AG04449 (cell line): ENCODE measurements at regions not wholly inside any gene's neighbourhood (a gene's known extent, or its start where the extent isn't known, plus 50 kb on each side); places are given as distances from the start of the nearest gene placed in this dataset.

Experiments used
- CTCF ChIA-PET: fragments of 350-600 bp; formaldehyde crosslinking; extraction: SDS; loops from one replicate; lab custom pipeline; 2021; ENCODE audit warnings: antibody characterized with exemption; lab: Yijun Ruan, JAX
- POLR2A ChIA-PET: fragments of 400-600, 350-600 bp; formaldehyde crosslinking; extraction: SDS; loops from one replicate; lab custom pipeline; 2020; ENCODE audit warnings: antibody characterized with exemption, inconsistent platforms; lab: Yijun Ruan, JAX
- DNase-seq: peaks from one replicate; pipeline ENCODE4 v3.0.0-alpha.2; 2010; ENCODE audit warnings: low read depth, low spot score
- H3K4me3 ChIP-seq: 2 replicates; pipeline ENCODE4 v1.5.1; 2011; ENCODE audit warnings: low read depth, mild to moderate bottlenecking, control low read depth, low read length
- TF ChIP-seq, protein P1 (sequence below): IDR thresholded peaks from one replicate; pipeline ENCODE4 v1.5.1; 2011; ENCODE audit warnings: mild to moderate bottlenecking, moderate library complexity, low read length, control low read depth, inconsistent platforms; ENCODE audit not compliant: insufficient read depth; ENCODE audit errors: missing control alignments

DNA sequence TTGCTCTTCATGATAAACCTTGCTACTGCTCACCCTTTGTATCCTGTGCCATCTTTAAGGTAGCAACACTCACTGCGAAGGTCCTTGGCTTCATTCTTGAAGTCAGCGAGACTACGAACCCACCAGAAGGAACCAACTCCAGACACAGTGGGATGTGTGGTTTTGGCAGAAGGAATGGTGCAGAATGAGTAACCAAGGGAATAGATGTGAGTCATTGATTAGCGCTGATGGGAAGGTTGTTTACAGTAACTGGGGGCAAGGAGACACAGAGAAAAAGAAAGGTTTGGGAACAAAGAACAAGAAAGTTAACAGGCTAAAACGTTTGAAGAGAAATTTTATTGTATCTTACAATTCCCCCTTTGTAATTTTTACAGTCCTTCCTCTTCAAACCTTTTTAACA, 266.1 kb upstream of the AMELY start:
- ChIA-PET CTCF (no interaction called here), POLR2A (no interaction called here)
- TF ChIP-seq, protein P1, sequence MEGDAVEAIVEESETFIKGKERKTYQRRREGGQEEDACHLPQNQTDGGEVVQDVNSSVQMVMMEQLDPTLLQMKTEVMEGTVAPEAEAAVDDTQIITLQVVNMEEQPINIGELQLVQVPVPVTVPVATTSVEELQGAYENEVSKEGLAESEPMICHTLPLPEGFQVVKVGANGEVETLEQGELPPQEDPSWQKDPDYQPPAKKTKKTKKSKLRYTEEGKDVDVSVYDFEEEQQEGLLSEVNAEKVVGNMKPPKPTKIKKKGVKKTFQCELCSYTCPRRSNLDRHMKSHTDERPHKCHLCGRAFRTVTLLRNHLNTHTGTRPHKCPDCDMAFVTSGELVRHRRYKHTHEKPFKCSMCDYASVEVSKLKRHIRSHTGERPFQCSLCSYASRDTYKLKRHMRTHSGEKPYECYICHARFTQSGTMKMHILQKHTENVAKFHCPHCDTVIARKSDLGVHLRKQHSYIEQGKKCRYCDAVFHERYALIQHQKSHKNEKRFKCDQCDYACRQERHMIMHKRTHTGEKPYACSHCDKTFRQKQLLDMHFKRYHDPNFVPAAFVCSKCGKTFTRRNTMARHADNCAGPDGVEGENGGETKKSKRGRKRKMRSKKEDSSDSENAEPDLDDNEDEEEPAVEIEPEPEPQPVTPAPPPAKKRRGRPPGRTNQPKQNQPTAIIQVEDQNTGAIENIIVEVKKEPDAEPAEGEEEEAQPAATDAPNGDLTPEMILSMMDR, result no peak

DNA sequence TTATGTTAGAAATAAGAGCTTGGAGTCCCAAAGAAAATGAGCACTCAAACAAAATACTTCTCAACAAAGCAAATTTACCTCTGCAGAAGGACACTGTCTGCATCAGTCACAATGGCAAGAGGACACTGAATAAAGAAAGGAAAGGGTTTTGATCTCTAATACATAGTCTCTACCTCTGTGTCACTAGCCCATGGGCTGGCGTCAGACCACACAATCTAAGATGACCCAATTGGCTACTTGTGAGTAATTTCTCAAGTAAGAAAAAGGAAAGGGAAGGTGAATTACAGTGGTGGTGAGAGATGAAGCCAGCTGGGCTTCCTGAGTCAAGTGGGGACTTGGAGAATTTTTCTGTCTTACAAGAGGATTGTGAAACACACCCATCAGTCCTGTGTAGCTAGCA, 257.9 kb upstream of the AMELY start:
- ChIA-PET POLR2A (no interaction called here), CTCF (no interaction called here)
- H3K4me3 ChIP-seq, result no peak overlapping the region
- TF ChIP-seq, protein P1, result no peak
- no peak for DNase-seq

More for the DNA sequence above, 266.1 kb upstream of the AMELY start:
- no peak overlapping the region for H3K4me3 ChIP-seq
- no peak for DNase-seq

DNA sequence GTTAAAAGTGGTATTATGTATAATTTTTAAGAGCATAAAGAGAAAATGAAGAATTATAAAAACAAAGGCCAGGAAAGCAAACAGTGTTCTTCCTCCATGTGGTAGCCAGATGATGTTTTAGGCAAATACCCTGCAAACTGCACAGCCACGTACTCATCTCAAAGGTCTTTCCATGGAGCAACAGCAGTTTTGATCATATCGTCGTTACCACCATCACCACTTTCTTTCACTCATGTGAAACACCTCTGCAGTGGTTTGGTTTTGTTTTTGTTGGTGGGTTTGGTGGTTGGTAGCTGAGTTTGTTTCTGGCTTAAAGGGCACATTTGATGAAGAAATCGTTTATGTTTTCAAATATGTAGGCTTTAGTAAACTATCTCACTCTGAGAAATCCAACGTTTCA, 229.9 kb upstream of the AMELY start:
- TF ChIP-seq, protein P1, result no peak
- no peak overlapping the region for H3K4me3 ChIP-seq
- ChIA-PET POLR2A (no interaction called here), CTCF (no interaction called here)
- DNase-seq, result no peak
